ENCODE measurements at regions not wholly inside any gene's neighbourhood (a gene's known extent, or its start where the extent isn't known, plus 50 kb on each side); places are given as distances from the start of the nearest gene placed in this dataset.
"Not testable (repeated sequence)": the region's sequence is repeated elsewhere in the genome, so short reads cannot be mapped to it uniquely, and the experiment has no call there.

DNA sequence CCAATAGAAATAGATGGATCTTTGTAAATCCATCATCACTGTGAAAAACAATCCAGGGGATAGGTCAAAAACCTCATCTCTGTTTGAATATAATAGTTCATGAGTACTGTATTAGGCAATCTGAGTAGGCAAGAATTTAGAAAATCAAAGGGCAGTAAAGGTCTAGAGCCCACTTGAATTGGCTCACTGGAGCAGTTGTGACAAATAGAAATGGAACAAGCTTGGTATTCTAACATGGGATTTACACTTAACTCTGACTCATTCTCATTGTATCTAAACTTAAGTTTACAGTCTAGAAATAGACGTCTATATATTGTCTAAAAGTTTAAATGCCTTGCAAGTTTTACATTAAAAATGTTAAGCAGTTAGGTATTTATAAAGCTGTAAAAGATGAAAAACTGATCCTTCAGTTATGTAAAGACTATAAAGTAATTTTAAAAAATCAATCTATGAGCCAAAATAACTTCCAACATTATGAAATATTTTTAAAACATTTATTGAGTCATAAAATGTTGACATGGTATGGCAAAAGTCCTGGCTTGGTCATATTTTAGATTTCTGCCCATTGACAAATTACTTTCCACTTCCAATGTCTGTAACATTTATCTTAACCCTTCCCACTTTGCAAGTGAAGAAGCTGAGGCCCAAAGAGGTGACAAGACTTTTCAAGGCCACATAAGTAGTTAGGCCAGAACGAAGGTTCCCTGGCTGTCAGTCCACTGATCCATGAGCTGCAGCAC, 203.7 kb upstream of the NREP start:
- Histone ChIP-seq H3K27ac (no peak overlapping the region), H3K27me3 (ENCODE audit: control insufficient read depth, insufficient read depth, low read length) (no peaks in the 10 kb centered on the region), H3K9me3 (ENCODE audit: control insufficient read depth, low read length) (no peaks in the 10 kb centered on the region), H3K36me3 (ENCODE audit: control insufficient read depth, insufficient read depth, low read length) (no peaks in the 10 kb centered on the region), H2AFZ (no peak overlapping the region), H3K79me2 (no peaks in the 10 kb centered on the region), H3K9ac (no peak overlapping the region), H3K4me1 (no peaks in the 10 kb centered on the region), H3K4me2 (ENCODE audit: low read length) (no peak overlapping the region), H3K4me3 (ENCODE audit: low read depth, low read length) (no peak overlapping the region)
- TF ChIP-seq CTCF (IDR thresholded peaks at IDR 0.05) = no peak

- Histone ChIP-seq H3K79me2 (no peaks in the 10 kb centered on the region), H3K36me3 (ENCODE audit: control insufficient read depth, insufficient read depth, low read length) (no peaks in the 10 kb centered on the region), H3K4me1 (no peaks in the 10 kb centered on the region), H3K27me3 (ENCODE audit: control insufficient read depth, insufficient read depth, low read length) (no peaks in the 10 kb centered on the region), H3K4me3 (ENCODE audit: low read depth, low read length) (no peak overlapping the region), H3K9ac (no peak overlapping the region), H3K9me3 (ENCODE audit: control insufficient read depth, low read length) (no peaks in the 10 kb centered on the region), H3K4me2 (ENCODE audit: low read length) (no peak overlapping the region), H2AFZ (no peak overlapping the region), H3K27ac (no peak overlapping the region)
- TF ChIP-seq CTCF (IDR thresholded peaks at IDR 0.05) = no peak
Observed at GRCh38 chr5:111958851-111959250, 201.9 kb upstream of the NREP start.

DNA sequence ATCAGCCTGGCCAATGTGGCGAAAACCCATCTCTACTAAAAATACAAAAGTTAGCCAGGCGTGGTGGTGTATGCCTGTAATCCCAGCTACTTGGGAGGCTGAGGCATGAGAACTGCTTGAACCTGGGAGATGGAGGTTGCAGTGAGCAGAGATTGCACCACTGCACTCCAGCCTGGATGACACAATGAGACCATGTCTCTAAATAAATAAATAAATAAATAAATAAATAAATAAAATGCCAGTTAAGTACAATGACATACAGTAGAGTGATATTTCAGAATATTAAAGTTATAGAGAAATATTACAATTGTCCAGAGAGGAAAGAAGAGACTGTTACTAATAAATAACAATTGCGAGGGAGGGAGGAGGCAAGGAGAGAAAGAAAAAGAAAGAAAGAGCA, 199.8 kb upstream of the NREP start:
- H3K4me1 ChIP-seq; H3K36me3 ChIP-seq (ENCODE audit: control insufficient read depth, insufficient read depth, low read length); H3K79me2 ChIP-seq; H3K27ac ChIP-seq; H3K9ac ChIP-seq; H3K9me3 ChIP-seq (ENCODE audit: control insufficient read depth, low read length); H3K4me2 ChIP-seq (ENCODE audit: low read length); H3K27me3 ChIP-seq (ENCODE audit: control insufficient read depth, insufficient read depth, low read length); H3K4me3 ChIP-seq (ENCODE audit: low read depth, low read length); H2AFZ ChIP-seq: not testable (repeated sequence)

DNA sequence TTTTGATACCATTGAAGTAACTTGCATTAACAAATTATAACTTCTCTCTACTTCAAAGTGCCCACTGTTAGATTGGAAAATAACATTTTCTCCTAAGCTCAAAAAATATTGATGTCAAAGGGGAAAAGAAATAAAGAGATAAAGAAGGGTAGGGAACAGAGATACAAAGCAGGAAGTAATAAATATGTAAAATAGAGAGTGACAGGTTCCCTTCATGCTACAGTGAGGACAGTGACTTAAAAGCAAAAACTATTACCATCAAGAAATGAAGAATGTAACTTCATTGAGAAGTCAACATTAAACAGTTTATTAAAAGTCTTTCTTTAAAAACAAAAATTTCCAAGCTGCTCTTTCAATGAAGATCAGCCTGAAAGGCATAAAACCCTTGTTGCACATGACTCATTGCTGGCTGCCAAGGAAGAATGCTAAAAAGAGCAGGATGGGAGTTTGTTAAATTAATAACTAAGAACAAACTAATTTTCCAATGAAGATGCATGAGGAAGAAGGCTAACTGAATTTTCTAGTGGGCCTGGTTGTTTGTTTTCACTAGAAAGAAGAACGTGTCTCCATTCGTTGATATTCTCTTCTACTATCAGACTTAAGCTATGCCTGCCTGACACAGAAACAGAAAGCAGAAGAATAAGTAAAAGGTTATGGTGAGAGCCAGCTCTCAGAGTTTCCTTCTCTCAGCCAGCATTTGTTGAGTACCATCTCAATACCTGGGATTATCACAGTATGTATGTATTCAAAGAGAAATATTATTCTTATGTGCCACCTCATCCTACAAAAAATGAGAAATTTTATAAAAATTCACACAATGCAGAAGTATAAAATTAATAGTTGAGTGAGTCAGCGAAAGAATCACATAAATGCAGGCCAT, 197.8 kb upstream of the NREP start:
- H3K27me3 ChIP-seq (ENCODE audit: control insufficient read depth, insufficient read depth, low read length) = no peaks in the 10 kb centered on the region
- no peak for TF ChIP-seq CTCF (IDR thresholded peaks at IDR 0.05)
- no peak overlapping the region for H3K4me3 ChIP-seq (ENCODE audit: low read depth, low read length)

DNA sequence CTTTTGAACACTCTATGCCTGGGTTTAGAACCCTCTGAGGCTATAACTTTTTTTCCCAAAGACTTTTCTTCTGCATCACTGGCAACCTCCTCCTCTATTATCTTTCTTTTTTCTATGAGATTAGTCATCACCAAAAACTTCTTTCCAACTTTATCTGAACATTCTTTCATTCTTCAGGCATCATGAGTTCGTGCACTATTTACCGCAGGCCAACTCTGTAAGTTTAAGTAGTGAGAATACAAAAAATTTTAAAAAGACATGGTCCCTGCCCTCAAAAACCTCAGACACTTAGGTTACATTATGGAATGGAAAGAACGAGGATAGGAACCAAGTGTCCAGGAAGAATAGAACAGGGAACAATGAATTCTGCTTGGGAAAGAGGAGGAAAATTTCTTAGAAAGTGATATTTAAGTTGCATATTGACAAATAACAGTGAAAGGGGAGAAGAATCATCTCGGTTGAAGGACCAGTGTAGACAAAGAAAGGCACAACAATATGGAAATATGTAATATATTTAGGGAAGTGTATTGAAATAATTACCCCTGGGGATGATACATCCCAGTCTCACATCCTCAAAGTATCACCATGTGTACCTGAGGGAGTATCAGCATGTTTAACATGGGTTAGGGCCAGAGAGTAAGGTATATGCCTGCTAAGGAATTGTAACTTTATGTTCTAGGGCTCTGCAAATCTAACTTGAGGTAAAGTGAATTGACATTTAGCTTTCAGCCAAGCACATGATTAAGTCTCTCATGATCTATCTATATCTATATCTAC, 196.5 kb upstream of the NREP start:
- Histone ChIP-seq H3K27me3 (ENCODE audit: control insufficient read depth, insufficient read depth, low read length) (no peaks in the 10 kb centered on the region), H3K79me2 (no peaks in the 10 kb centered on the region), H3K36me3 (ENCODE audit: control insufficient read depth, insufficient read depth, low read length) (no peaks in the 10 kb centered on the region), H3K27ac (no peak overlapping the region), H3K4me3 (ENCODE audit: low read depth, low read length) (no peak overlapping the region), H3K4me1 (no peaks in the 10 kb centered on the region), H2AFZ (no peak overlapping the region), H3K9ac (no peak overlapping the region), H3K4me2 (ENCODE audit: low read length) (no peak overlapping the region), H3K9me3 (ENCODE audit: control insufficient read depth, low read length) (no peaks in the 10 kb centered on the region)
- no peak for TF ChIP-seq CTCF (IDR thresholded peaks at IDR 0.05)

More for the DNA sequence above, 197.8 kb upstream of the NREP start:
- H3K79me2 ChIP-seq = no peaks in the 10 kb centered on the region
- no peak overlapping the region for H3K27ac ChIP-seq
- H3K4me1 ChIP-seq = no peaks in the 10 kb centered on the region
- H3K9ac ChIP-seq = no peak overlapping the region
- H3K36me3 ChIP-seq (ENCODE audit: control insufficient read depth, insufficient read depth, low read length) = no peaks in the 10 kb centered on the region
- no peaks in the 10 kb centered on the region for H3K9me3 ChIP-seq (ENCODE audit: control insufficient read depth, low read length)
- no peak overlapping the region for H3K4me2 ChIP-seq (ENCODE audit: low read length)
- H2AFZ ChIP-seq = no peak overlapping the region

Data from parathyroid adenoma (tissue), 2 donors.